Bronchial epithelial cell (primary cell): ENCODE measurements at regions not wholly inside any gene's neighbourhood (a gene's known extent, or its start where the extent isn't known, plus 50 kb on each side); places are given as distances from the start of the nearest gene placed in this dataset.
"Not testable (repeated sequence)": the region's sequence is repeated elsewhere in the genome, so short reads cannot be mapped to it uniquely, and the experiment has no call there.

Experiments used
- DNase-seq: peaks from one replicate; pipeline ENCODE4 v3.0.0-alpha.2; 2010; ENCODE audit warnings: low read depth
- FAIRE-seq: peaks from 2 replicates; lab custom pipeline; 2011; peaks lifted over from hg19 to GRCh38; lab: Jason Lieb, UNC
- H3K27me3 ChIP-seq: 2 replicates; pipeline ENCODE4 v1.5.1; 2011; ENCODE audit warnings: low read length; ENCODE audit not compliant: control insufficient read depth, insufficient read depth
- H3K36me3 ChIP-seq: 2 replicates; pipeline ENCODE4 v1.5.1; 2011; ENCODE audit warnings: low read length; ENCODE audit not compliant: control insufficient read depth, insufficient read depth
- H3K4me3 ChIP-seq: 2 replicates; pipeline ENCODE4 v1.5.1; 2011; ENCODE audit warnings: mild to moderate bottlenecking, low read depth, low read length, control low read depth
- CTCF ChIP-seq: IDR thresholded peaks from 2 replicates; pipeline ENCODE4 v1.5.1; 2011; ENCODE audit warnings: mild to moderate bottlenecking, moderate library complexity, low read length, control low read depth, inconsistent platforms; ENCODE audit not compliant: insufficient read depth, severe bottlenecking

- FAIRE-seq (no peak), DNase-seq (no peak)
- no peak for TF ChIP-seq CTCF
- Histone ChIP-seq H3K27me3 (no peaks in the 10 kb centered on the region), H3K36me3 (no peaks in the 10 kb centered on the region), H3K4me3 (no peak overlapping the region)
Measured at GRCh38 chr16:52742052-52742451, 195.1 kb upstream of the TOX3 start.

GRCh38 chr16:52741351-52741750 is 194.4 kb upstream of the TOX3 start:
- H3K4me3 ChIP-seq: no peak overlapping the region
- FAIRE-seq (no peak), DNase-seq (no peak)
- no peaks in the 10 kb centered on the region for H3K36me3 ChIP-seq
- H3K27me3 ChIP-seq: no peaks in the 10 kb centered on the region
- TF ChIP-seq CTCF: no peak

GRCh38 chr16:52740766-52741165 is 193.8 kb upstream of the TOX3 start:
- no peak for TF ChIP-seq CTCF
- FAIRE-seq (no peak), DNase-seq (no peak)
- H3K4me3 ChIP-seq: no peak overlapping the region
- no peaks in the 10 kb centered on the region for H3K36me3 ChIP-seq
- H3K27me3 ChIP-seq: no peaks in the 10 kb centered on the region

- TF ChIP-seq CTCF: no peak
- FAIRE-seq (no peak), DNase-seq (no peak)
- no peaks in the 10 kb centered on the region for H3K27me3 ChIP-seq
- H3K4me3 ChIP-seq: no peak overlapping the region
- H3K36me3 ChIP-seq: no peaks in the 10 kb centered on the region
Measured at GRCh38 chr16:52740333-52740732, 193.4 kb upstream of the TOX3 start.

- H3K4me3 ChIP-seq, H3K36me3 ChIP-seq, FAIRE-seq, H3K27me3 ChIP-seq, DNase-seq: not testable (repeated sequence)
Measured at GRCh38 chr16:52738992-52739391, 192.0 kb upstream of the TOX3 start.

GRCh38 chr16:52731219-52731875 is 184.4 kb upstream of the TOX3 start:
- Histone ChIP-seq H3K36me3 (no peaks in the 10 kb centered on the region), H3K4me3 (no peak overlapping the region), H3K27me3 (no peaks in the 10 kb centered on the region)
- no peak for TF ChIP-seq CTCF
- DNase-seq (no peak), FAIRE-seq (no peak)
